NCI-H2227 treated with DMSO at 0.1 percent for 48 hours (cell line): ENCODE measurements at regions not wholly inside any gene's neighbourhood (a gene's known extent, or its start where the extent isn't known, plus 50 kb on each side); places are given as distances from the start of the nearest gene placed in this dataset.
"Not testable (repeated sequence)": the region's sequence is repeated elsewhere in the genome, so short reads cannot be mapped to it uniquely, and the experiment has no call there.

Experiments used
- DNase-seq: peaks from one replicate; lab custom pipeline; 2025; lab: John Stamatoyannopoulos, UW

GRCh38 chr18:1045658-1046057 lies 141.0 kb downstream of the ADCYAP1 start:
- no peak for DNase-seq

GRCh38 chr18:1047406-1047805 lies 142.7 kb downstream of the ADCYAP1 start:
- DNase-seq, result no peak

GRCh38 chr18:1048032-1048431 lies 143.4 kb downstream of the ADCYAP1 start:
- DNase-seq, result no peak

GRCh38 chr18:1049173-1049572 lies 144.5 kb downstream of the ADCYAP1 start:
- DNase-seq, result no peak

GRCh38 chr18:1050012-1050657 lies 145.5 kb downstream of the ADCYAP1 start:
- DNase-seq, result no peak

- no peak for DNase-seq
Measured at GRCh38 chr18:1052301-1052700, 147.6 kb downstream of the ADCYAP1 start.

GRCh38 chr18:1053331-1054315 lies 149.0 kb downstream of the ADCYAP1 start:
- no peak for DNase-seq

DNA sequence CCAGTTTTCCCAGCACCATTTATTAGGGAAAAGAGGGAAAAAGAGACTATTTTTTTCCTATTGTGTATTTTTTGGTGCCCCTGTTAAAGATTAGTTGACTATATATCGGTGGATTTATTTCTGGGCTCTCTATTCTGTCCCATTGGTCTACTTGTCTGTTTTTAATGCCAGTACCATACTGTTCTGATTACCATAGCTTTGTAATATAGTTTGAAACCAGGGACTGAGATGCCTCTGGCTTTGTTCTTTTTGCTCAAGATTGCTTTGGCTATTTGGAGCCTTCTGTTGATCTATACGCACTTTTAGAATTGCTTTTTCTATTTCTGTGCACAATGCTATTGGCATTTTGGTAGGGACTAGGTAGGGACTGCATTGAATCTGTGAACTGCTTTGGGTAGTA lies 151.7 kb downstream of the ADCYAP1 start:
- DNase-seq, result no peak

DNA sequence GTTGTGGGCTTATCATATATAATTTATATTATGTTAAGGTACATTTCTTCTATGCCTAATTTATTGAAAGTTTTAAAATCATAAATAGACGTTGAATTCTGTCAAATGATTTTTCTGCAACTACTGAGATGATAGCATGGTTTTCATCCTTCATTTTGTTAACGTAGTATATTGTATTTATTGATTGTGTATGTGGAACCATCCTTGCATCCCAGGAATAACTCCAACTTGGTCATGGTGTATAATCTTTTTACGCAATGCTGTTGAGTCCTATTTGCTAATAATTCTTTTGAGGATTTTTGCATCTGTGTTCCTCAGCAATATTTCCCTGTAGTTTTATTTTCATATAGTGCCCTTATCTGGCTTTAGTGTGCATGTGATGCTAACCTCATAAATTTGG lies 152.7 kb downstream of the ADCYAP1 start:
- DNase-seq, result no peak

DNA sequence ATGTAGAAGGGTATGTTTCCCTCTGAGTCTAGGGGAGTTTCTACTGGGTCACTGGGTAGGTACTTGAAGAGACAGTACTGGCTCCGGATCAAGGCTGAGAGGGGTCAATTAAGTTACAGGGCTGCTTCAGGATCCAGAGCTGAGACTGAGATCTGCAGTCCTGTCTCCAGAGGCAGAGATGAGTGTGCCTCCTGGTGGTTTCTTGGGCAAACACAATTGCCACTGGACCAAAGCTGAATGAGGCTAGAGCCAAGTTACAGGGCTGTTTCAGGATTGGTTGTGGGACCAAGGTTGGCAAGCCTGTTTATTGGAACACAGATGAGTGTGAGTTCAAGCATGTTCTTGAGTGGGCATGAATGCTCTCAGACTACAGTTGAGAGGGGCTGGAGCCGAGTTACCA lies 157.9 kb downstream of the ADCYAP1 start:
- DNase-seq, result no peak

GRCh38 chr18:1075322-1075721 lies 170.7 kb downstream of the ADCYAP1 start:
- no peak for DNase-seq

DNA sequence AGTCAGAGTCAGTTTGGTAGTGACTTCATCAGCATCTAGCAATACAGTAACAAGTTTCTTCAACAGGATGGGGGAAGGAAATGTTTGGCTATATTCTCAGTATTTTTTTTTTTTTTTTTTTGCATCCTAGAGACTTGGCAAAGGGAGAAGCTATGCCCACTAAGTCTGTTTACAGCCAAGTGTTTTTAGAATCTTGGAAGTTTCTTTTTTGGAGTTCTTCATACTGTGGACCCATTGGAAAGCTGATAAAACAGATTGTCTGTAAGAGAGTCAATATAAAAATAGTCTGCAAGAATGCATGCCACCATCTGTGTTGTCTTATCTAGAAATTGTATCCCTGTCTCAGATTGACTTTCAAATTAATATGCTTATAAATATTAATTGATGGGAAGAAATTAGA lies 171.2 kb downstream of the ADCYAP1 start:
- no peak for DNase-seq

- no peak for DNase-seq
Measured at GRCh38 chr18:1078301-1078700, 173.6 kb downstream of the ADCYAP1 start.

GRCh38 chr18:1083675-1084074 lies 179.0 kb downstream of the ADCYAP1 start:
- not testable (repeated sequence) for DNase-seq

GRCh38 chr18:1090758-1091157 lies 186.1 kb downstream of the ADCYAP1 start:
- DNase-seq, result no peak

DNA sequence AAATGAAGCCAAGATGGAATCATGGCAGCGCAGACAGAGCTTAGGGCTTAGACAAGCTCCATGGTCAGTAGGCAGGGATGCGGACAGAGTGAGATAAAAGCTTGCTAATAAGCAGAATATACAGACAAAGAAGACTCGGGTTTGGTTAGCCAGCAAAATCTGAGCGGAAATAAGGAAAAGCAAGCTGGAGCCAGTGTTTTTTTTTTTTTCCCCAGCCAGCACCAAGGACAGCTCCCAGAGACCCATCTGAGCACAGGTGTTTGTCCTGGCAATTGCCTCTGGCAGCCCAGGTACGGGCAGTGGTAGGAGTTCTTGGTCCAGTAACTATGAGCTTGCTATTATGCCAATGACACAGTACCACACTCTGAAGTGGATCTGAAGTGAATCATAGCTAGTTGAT lies 187.6 kb downstream of the ADCYAP1 start:
- DNase-seq, result no peak

DNA sequence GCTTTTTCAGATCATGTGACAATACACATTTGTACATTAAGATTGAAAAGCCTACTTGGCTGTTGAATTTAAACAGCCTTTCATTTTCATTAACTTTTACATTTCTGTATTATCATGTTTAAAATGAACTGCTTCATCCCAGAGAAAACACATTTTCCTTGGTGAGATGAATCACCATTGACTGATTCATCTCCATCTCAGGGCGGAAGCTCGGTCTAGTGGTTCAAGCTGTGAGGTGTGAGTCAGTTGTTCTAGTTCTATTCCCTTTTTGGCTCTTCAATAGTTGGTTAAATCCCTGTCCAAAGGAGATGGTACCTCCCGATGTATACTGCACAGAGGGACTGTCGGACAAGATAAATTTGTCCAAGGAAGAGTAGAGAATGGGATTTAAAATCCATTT lies 189.7 kb downstream of the ADCYAP1 start:
- no peak for DNase-seq

DNA sequence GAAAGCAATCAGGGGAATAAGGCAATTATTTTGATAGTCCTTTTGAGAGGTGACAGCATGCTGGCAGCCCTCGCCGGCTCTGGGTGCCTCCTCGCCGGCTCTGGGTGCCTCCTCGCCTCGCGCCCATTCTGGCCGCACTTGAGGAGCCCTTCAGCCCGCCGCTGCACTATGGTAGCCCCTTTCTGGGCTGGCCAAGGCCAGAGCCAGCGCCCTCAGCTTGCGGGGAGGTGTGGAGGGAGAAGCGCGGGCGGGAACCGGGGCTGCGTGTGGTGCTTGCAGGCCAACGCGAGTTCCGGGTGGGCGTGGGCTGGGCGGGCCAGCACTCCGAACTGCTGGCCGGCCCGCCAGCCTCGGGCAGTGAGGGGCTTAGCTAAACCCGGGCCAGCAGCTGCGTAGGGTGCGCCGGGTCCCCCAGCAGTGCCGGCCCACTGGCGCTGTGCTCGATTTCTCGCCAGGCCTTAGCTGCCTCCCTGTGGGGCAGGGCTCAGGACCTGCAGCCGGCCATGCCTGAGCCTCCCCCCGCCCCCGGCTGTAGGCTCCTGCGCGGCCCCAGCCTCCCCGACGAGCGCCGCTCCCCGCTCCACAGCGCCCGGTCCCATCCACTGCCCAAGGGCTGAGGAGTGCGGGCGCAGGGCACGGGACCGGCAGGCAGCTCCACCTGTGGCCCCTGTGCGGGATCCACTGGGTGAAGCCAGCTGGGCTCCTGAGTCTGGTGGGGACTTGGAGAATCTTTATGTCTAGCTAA lies 193.5 kb downstream of the ADCYAP1 start:
- not testable (repeated sequence) for DNase-seq

DNA sequence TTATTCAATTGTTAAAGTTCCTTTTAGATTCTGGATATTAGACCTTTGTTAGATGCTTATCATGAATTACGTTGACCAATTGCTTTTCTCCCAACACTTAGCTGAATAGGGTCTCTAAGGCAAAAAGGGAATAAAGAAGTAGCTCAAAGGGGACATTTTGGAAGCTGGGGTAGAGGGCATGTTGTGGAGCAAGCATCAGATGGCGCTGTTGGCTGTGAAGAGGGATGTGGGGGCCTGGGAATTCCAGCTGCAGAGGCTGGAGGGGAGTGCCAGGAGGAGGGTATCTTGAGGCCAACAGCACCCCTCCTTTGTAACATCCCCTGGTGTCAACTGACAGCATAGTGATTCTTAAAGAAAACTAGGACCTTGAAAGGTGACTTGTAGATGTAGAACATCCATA lies 198.2 kb downstream of the ADCYAP1 start:
- no peak for DNase-seq

GRCh38 chr18:1103537-1103936 lies 198.9 kb downstream of the ADCYAP1 start:
- DNase-seq, result no peak

GRCh38 chr18:1104181-1104881 lies 199.7 kb downstream of the ADCYAP1 start:
- no peak for DNase-seq

- DNase-seq, result no peak
Measured at GRCh38 chr18:1124495-1124894, 219.8 kb downstream of the ADCYAP1 start.
